Right lobe of liver (tissue), 4 donors: ENCODE measurements at regions not wholly inside any gene's neighbourhood (a gene's known extent, or its start where the extent isn't known, plus 50 kb on each side); places are given as distances from the start of the nearest gene placed in this dataset.

Source experiments
- CTCF ChIP-seq, 4 donors: fragments of 200-600 bp in 3 of 4; fragments of 450-650 bp in 1 of 4; IDR thresholded peaks; one replicate each; pipeline versions ENCODE4 v1.5.1 to v1.8.0; 2016 to 2022; ENCODE audit warnings: antibody characterized with exemption in 4 of 4, mild to moderate bottlenecking in 2 of 4
- POLR2A ChIP-seq: fragments of 450-650 bp; IDR thresholded peaks from one replicate; pipeline ENCODE4 v1.6.1; 2017; ENCODE audit warnings: antibody characterized with exemption, mild to moderate bottlenecking
- donor health status: DM: no; HTN: no; CAD: no.
- donor health status: DM: no; HTN: no; CAD: no.
- donor health status: DM: no; HTN: yes; CAD: no.

GRCh38 chr16:6603780-6604325 lies 728.8 kb upstream of the RBFOX1 start:
- TF ChIP-seq CTCF (IDR thresholded peaks at IDR 0.05): no peak
- no peak for TF ChIP-seq POLR2A
